HG03565 (cell line): ENCODE measurements at regions not wholly inside any gene's neighbourhood (a gene's known extent, or its start where the extent isn't known, plus 50 kb on each side); places are given as distances from the start of the nearest gene placed in this dataset.

Experiments
- ATAC-seq: cut with Tn5 transposase; IDR thresholded peaks from one replicate; pipeline ENCODE4 v1.9.1; 2021; ENCODE audit warnings: mild to moderate bottlenecking, moderate library complexity; ENCODE audit not compliant: unreplicated experiment

- ATAC-seq, result no peak
Observed at GRCh38 chrX:81054904-81055303, 146.8 kb downstream of the HMGN5 start.

DNA sequence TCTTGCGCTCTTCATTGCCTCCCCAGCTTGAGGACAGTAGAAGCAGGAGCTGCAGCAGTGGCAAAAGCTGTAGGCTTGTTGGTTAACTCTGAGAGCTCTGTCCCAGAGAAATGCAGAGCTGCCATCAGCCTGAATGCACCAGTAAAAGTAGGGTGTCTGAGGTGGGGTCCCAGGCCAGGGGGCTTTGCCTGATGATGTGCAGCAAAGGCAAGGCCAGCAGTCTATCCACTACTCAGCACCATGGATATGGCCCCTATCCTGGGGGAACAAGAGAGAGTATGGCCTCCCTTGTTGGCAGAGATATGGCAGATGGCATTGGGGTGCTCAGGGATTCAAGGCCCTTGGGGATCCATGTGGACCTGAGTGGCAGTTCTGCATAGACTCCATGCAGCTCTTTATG is 180.2 kb downstream of the HMGN5 start:
- ATAC-seq, result no peak

- ATAC-seq, result no peak
Observed at GRCh38 chrX:81003491-81004185, 194.0 kb upstream of the BRWD3 start.

GRCh38 chrX:80984118-80984517 is 174.4 kb upstream of the BRWD3 start:
- peak; percentile 67 for ATAC-seq
